DOHH2 (cell line): ENCODE measurements at regions not wholly inside any gene's neighbourhood (a gene's known extent, or its start where the extent isn't known, plus 50 kb on each side); places are given as distances from the start of the nearest gene placed in this dataset.

Experiments
- EZH2phosphoT487 ChIP-seq: fragments of 200-600 bp; sonication (generic); IDR thresholded peaks from 2 replicates; pipeline ENCODE4 v1.6.1; 2017; ENCODE audit warnings: borderline replicate concordance, mild to moderate bottlenecking, antibody characterized with exemption, low read length, moderate library complexity, mixed read lengths
- TF ChIP-seq, protein P1 (sequence below): fragments of 200-600 bp; sonication (generic); IDR thresholded peaks from one replicate; pipeline ENCODE4 v1.5.1; 2014; ENCODE audit warnings: antibody characterized with exemption, mild to moderate bottlenecking, low read depth, low read length; ENCODE audit not compliant: poor library complexity, severe bottlenecking

DNA sequence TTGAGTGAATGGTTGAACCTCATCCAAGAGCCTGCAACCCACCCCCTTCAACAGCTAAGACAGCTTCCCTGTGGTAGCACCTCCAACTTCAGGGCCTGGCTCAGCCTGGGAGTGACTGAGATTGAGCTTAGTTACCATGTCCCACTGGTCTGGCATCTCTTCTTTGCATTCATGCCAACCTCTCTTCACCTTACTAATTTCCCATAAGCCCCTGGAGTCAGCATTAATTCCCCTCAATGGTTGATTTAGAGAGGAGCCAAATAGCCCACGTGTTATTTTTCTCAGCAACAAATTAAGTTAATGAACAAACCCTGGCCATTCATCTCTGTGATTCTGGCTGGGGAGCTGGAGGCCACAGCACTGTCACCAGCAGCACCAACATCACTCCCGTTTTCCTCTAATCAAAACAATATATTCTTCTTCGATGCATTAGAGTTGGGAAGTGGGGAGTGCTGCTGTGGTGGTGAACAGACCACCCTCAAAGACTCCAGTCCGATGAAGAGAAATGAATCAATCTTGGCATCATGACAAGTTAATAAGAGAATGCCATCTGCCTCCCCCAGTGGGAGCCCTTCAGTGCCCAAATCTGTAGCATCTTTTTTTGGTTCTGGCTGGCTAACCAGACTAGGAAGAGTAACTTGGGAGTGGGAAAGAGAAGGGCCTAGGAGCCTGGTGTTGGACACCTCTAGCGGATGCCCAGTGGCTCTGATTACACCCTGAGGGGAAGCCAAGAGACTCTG lies 83.2 kb upstream of the ADRA1D start:
- TF ChIP-seq, protein P1, sequence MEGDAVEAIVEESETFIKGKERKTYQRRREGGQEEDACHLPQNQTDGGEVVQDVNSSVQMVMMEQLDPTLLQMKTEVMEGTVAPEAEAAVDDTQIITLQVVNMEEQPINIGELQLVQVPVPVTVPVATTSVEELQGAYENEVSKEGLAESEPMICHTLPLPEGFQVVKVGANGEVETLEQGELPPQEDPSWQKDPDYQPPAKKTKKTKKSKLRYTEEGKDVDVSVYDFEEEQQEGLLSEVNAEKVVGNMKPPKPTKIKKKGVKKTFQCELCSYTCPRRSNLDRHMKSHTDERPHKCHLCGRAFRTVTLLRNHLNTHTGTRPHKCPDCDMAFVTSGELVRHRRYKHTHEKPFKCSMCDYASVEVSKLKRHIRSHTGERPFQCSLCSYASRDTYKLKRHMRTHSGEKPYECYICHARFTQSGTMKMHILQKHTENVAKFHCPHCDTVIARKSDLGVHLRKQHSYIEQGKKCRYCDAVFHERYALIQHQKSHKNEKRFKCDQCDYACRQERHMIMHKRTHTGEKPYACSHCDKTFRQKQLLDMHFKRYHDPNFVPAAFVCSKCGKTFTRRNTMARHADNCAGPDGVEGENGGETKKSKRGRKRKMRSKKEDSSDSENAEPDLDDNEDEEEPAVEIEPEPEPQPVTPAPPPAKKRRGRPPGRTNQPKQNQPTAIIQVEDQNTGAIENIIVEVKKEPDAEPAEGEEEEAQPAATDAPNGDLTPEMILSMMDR: no peak
- no peak for TF ChIP-seq EZH2phosphoT487
